Left lung (tissue), 4 donors: ENCODE measurements at regions not wholly inside any gene's neighbourhood (a gene's known extent, or its start where the extent isn't known, plus 50 kb on each side); places are given as distances from the start of the nearest gene placed in this dataset.

Source experiments
- ATAC-seq: fragments of 200-7000 bp; cut with Tn5 transposase; one replicate; pipeline ENCODE4 v1.9.1; 2020; ENCODE audit warnings: moderate library complexity
- DNase-seq, 4 donors: peaks; one replicate each; pipeline ENCODE4 v3.0.0-alpha.2; 2013 to 2020
- H3K27ac ChIP-seq, 2 donors: fragments of 200-600 bp; sonication (generic) in 1 of 2; one replicate each; pipeline versions ENCODE4 v1.5.0 to v1.8.0; 2020 to 2021
- H3K27me3 ChIP-seq, 2 donors: fragments of 200-600 bp; sonication (generic) in 1 of 2; one replicate each; pipeline versions ENCODE4 v1.5.0 to v1.8.0; 2020 to 2021
- H3K36me3 ChIP-seq, 2 donors: fragments of 200-600 bp; sonication (generic) in 1 of 2; one replicate each; pipeline versions ENCODE4 v1.5.0 to v1.8.0; 2020 to 2021
- H3K4me1 ChIP-seq, 2 donors: fragments of 200-600 bp; one replicate each; pipeline ENCODE4 v1.8.0; 2021
- H3K4me3 ChIP-seq, 2 donors: fragments of 200-600 bp; sonication (generic) in 1 of 2; one replicate each; pipeline versions ENCODE4 v1.5.0 to v1.8.0; 2020 to 2021; ENCODE audit warnings: mild to moderate bottlenecking in 1 of 2
- H3K9me3 ChIP-seq, 2 donors: fragments of 200-600 bp; sonication (generic) in 1 of 2; one replicate each; pipeline versions ENCODE4 v1.5.0 to v1.8.0; 2020 to 2021
- intact Hi-C, 2 donors: fragments of 100-400 bp; cut with DNase I; formaldehyde crosslinking; loops; one replicate each; pipeline versions ENCODE4 v1.11.2 to v1.14.2; 2022
- TF ChIP-seq, protein P1 (sequence below), 2 donors: fragments of 200-600 bp; sonication (generic) in 1 of 2; IDR thresholded peaks; one replicate each; pipeline versions ENCODE4 v1.5.0 to v1.8.0; 2021; ENCODE audit warnings: antibody characterized with exemption in 2 of 2
- donor health status: DM: no; HTN: yes; CAD: no.
- donor health status: DM: no; HTN: no; CAD: no.

DNA sequence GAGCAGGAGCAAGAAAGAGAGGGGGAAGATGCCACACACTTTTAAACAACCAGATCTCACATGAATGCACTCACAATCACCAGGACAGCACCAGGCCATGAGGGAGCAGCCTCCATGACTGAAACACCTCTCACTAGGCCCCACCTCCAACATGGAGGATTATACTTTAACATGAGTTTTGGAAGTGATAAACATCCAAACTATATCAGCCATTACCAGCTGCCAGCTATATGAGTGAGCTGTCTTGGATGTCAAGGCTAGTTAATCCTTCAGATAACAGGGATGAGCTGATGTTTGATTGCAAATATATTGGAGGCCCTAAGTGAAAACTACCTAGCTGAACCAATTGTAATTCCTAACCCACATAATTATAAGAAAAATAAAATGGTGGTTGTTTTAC, 108.4 kb upstream of the DCBLD2 start:
- Histone ChIP-seq H3K9me3 (no peaks in the 10 kb centered on the region), H3K4me1 (peaks cover 0 to 3% of the 10 kb centered on the region in 2 donors), H3K36me3 (no peaks in the 10 kb centered on the region), H3K27me3 (no peaks in the 10 kb centered on the region), H3K27ac (no peak overlapping the region), H3K4me3 (no peak overlapping the region)
- DNase-seq = no peak
- TF ChIP-seq, protein P1, sequence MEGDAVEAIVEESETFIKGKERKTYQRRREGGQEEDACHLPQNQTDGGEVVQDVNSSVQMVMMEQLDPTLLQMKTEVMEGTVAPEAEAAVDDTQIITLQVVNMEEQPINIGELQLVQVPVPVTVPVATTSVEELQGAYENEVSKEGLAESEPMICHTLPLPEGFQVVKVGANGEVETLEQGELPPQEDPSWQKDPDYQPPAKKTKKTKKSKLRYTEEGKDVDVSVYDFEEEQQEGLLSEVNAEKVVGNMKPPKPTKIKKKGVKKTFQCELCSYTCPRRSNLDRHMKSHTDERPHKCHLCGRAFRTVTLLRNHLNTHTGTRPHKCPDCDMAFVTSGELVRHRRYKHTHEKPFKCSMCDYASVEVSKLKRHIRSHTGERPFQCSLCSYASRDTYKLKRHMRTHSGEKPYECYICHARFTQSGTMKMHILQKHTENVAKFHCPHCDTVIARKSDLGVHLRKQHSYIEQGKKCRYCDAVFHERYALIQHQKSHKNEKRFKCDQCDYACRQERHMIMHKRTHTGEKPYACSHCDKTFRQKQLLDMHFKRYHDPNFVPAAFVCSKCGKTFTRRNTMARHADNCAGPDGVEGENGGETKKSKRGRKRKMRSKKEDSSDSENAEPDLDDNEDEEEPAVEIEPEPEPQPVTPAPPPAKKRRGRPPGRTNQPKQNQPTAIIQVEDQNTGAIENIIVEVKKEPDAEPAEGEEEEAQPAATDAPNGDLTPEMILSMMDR (IDR thresholded peaks at IDR 0.05) = no peak
- intact Hi-C loops = no loop called here
- no peak for ATAC-seq

DNA sequence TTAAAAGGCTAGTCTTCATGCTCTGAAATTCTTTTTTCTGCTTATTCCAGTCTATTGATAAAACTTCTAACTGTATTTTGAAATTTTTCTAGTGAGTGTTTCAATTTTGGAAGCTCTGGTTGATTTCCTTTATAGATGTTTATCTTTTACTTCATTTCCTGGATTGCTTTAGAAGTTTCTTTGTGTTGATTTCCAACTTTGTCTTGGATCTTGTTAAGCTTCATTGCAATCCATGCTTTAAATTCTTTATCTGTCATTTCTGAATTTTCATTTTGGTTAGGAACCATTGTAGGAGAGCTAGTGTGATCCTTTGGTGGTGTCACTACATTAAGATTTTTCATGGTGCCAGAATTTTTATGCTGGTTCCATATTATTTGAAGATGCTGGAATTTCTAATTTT, 105.2 kb upstream of the DCBLD2 start:
- TF ChIP-seq, protein P1 (IDR thresholded peaks at IDR 0.05) = no peak
- Histone ChIP-seq H3K9me3 (no peaks in the 10 kb centered on the region), H3K36me3 (no peaks in the 10 kb centered on the region), H3K27me3 (no peaks in the 10 kb centered on the region), H3K4me3 (no peak overlapping the region), H3K4me1 (no peaks in the 10 kb centered on the region), H3K27ac (no peak overlapping the region)
- ATAC-seq (no peak), DNase-seq (no peak)
- intact Hi-C loops = no loop called here

DNA sequence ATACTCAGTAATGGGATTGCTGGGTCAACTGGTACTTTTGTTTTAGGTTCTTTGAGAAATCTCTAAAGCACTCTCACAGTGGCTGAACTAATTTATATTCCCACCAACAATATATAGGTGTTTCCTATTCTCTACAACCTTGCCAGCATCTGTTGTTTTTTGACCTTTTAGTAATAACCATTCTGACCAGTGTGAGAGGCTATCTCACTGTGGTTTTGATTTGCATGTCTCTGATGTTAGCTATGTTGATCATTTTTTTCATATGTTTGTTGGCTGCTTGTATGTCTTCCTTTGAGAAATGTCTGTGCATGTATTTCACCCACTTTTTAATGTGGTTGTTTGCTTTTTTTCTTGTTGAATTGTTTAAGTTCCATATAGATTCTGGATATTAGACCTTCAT, 98.2 kb upstream of the DCBLD2 start:
- DNase-seq = no peak
- H3K36me3 ChIP-seq = no peaks in the 10 kb centered on the region
- no peaks in the 10 kb centered on the region for H3K4me1 ChIP-seq
- no peak for ATAC-seq
- H3K27me3 ChIP-seq = no peaks in the 10 kb centered on the region
- no peaks in the 10 kb centered on the region for H3K9me3 ChIP-seq
- no peak overlapping the region for H3K4me3 ChIP-seq
- intact Hi-C loops = no loop called here
- H3K27ac ChIP-seq = no peak overlapping the region
- TF ChIP-seq, protein P1 (IDR thresholded peaks at IDR 0.05) = no peak

DNA sequence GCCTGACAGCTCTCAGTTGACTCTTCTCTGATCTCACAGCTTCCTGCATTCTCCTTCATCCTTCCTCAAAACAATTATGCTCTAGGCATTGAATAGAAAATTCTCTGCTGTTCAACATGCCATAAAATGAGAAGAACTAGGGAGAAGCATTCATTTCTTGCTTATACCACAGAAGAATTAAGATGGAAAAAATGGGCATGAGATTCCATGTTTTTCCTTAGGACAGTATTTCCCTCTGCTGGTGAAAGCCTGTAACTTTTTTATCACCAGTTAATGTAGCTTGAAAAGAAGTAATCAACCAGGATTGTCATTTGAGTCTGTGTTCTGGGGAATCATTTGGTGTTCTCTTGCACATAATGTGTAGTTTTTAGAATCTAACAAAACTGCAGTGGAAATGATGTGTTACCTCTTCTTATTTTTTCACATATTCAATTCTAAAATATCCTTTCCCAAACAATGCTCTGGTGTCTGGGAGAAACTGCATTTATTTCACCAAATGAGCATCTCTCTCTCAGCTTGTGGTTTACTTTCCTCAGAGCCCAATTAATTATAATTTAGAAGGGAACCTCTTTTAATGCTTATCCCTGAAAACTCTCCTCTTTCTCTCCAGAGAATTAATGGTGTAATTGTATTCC, 92.8 kb upstream of the DCBLD2 start:
- ATAC-seq = peak; percentile 82

DNA sequence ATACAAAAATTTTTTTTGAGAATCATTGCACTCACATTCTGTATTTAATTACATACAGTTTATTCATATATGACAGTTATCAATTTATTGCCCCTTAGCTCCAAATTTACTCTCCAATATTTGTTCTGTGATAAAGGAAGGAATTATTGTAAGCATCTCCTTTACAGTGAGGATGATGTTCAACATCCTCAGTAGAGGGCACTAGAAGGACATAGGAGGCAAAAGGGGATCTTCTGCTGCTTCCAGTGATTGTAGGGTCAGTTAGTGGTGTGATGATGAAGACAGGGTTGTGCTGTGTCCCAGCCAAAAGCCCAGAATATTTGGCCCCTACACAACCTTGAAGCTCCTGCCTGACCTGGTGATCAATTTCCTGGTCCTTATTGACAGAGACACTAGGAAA, 89.9 kb upstream of the DCBLD2 start:
- DNase-seq (no peak), ATAC-seq (no peak)
- no peaks in the 10 kb centered on the region for H3K27me3 ChIP-seq
- H3K36me3 ChIP-seq = no peaks in the 10 kb centered on the region
- TF ChIP-seq, protein P1 (IDR thresholded peaks at IDR 0.05) = no peak
- H3K9me3 ChIP-seq = no peaks in the 10 kb centered on the region
- no peaks in the 10 kb centered on the region for H3K4me1 ChIP-seq
- intact Hi-C loops = no loop called here
- H3K4me3 ChIP-seq = no peak overlapping the region
- H3K27ac ChIP-seq = no peak overlapping the region

More for the DNA sequence above, 92.8 kb upstream of the DCBLD2 start:
- intact Hi-C loops = loop anchor here in 1 of 2 donors (2.0 kb wide), 1 partner anchor 177 kb away; no protein-coding TSS in a partner anchor
- H3K9me3 ChIP-seq = no peaks in the 10 kb centered on the region
- TF ChIP-seq, protein P1 (IDR thresholded peaks at IDR 0.05) = peak; percentile 19 to 49
- DNase-seq = peak in 2 of 4 donors; percentile 34 to 58
- H3K4me3 ChIP-seq = no peak overlapping the region
- no peaks in the 10 kb centered on the region for H3K36me3 ChIP-seq
- H3K27ac ChIP-seq = no peak overlapping the region
- no peaks in the 10 kb centered on the region for H3K4me1 ChIP-seq
- no peaks in the 10 kb centered on the region for H3K27me3 ChIP-seq
